DOHH2 (cell line): ENCODE measurements at regions not wholly inside any gene's neighbourhood (a gene's known extent, or its start where the extent isn't known, plus 50 kb on each side); places are given as distances from the start of the nearest gene placed in this dataset.

ENCODE experiments used
- H3F3A ChIP-seq: fragments of 200-600 bp; sonication (generic), shearing (Covaris generic); 2 replicates; pipeline ENCODE4 v1.6.0; 2016; ENCODE audit warnings: antibody characterized with exemption, mild to moderate bottlenecking; ENCODE audit not compliant: control insufficient read depth, insufficient read depth
- H3K27ac ChIP-seq: fragments of 200-600 bp; sonication (generic); 2 replicates; pipeline ENCODE4 v1.5.1; 2014; ENCODE audit warnings: low read depth, mild to moderate bottlenecking, low read length, moderate library complexity
- H3K27me3 ChIP-seq: fragments of 200-600 bp; sonication (generic); 2 replicates; pipeline ENCODE4 v1.6.1; 2014; ENCODE audit warnings: mild to moderate bottlenecking, low read length, mixed read lengths; ENCODE audit not compliant: control insufficient read depth
- H3K36me3 ChIP-seq: fragments of 200-600 bp; sonication (generic); 2 replicates; pipeline ENCODE4 v1.6.1; 2014; ENCODE audit warnings: mild to moderate bottlenecking, low read length, moderate library complexity, mixed read lengths; ENCODE audit not compliant: control insufficient read depth
- H3K4me1 ChIP-seq: fragments of 200-600 bp; sonication (generic); 2 replicates; pipeline ENCODE4 v1.6.1; 2014; ENCODE audit warnings: mild to moderate bottlenecking, low read length, mixed read lengths; ENCODE audit not compliant: control insufficient read depth
- H3K4me2 ChIP-seq: fragments of 200-600 bp; sonication (generic); 2 replicates; pipeline ENCODE4 v1.6.0; 2014; ENCODE audit warnings: mild to moderate bottlenecking, low read length, moderate library complexity
- H3K4me3 ChIP-seq: fragments of 200-600 bp; sonication (generic); 2 replicates; pipeline ENCODE4 v1.5.1; 2014; ENCODE audit warnings: mild to moderate bottlenecking, low read length, mixed read lengths
- H3K79me2 ChIP-seq: fragments of 200-600 bp; sonication (generic); 2 replicates; pipeline ENCODE4 v1.6.1; 2014; ENCODE audit warnings: mild to moderate bottlenecking, low read length, mixed read lengths; ENCODE audit not compliant: control insufficient read depth
- H3K9me2 ChIP-seq: fragments of 200-600 bp; sonication (generic); replicated peaks from 2 replicates; pipeline ENCODE4 v1.6.1; 2014; ENCODE audit warnings: mild to moderate bottlenecking, low read length, mixed read lengths; ENCODE audit not compliant: control insufficient read depth
- H3K9me3 ChIP-seq: fragments of 200-600 bp; sonication (generic); 2 replicates; pipeline ENCODE4 v1.6.1; 2014; ENCODE audit warnings: antibody characterized with exemption, low read length, mixed read lengths; ENCODE audit not compliant: control insufficient read depth, insufficient read depth
- H4K20me1 ChIP-seq: fragments of 200-600 bp; sonication (generic); 2 replicates; pipeline ENCODE4 v1.6.0; 2014; ENCODE audit warnings: low read depth, mild to moderate bottlenecking, antibody characterized with exemption, low read length, moderate library complexity; ENCODE audit not compliant: control insufficient read depth, insufficient read depth
- CTCF ChIP-seq: fragments of 200-600 bp; sonication (generic); IDR thresholded peaks from one replicate; pipeline ENCODE4 v1.5.1; 2014; ENCODE audit warnings: antibody characterized with exemption, mild to moderate bottlenecking, low read depth, low read length; ENCODE audit not compliant: poor library complexity, severe bottlenecking
- EZH2phosphoT487 ChIP-seq: fragments of 200-600 bp; sonication (generic); IDR thresholded peaks from 2 replicates; pipeline ENCODE4 v1.6.1; 2017; ENCODE audit warnings: borderline replicate concordance, mild to moderate bottlenecking, antibody characterized with exemption, low read length, moderate library complexity, mixed read lengths

DNA sequence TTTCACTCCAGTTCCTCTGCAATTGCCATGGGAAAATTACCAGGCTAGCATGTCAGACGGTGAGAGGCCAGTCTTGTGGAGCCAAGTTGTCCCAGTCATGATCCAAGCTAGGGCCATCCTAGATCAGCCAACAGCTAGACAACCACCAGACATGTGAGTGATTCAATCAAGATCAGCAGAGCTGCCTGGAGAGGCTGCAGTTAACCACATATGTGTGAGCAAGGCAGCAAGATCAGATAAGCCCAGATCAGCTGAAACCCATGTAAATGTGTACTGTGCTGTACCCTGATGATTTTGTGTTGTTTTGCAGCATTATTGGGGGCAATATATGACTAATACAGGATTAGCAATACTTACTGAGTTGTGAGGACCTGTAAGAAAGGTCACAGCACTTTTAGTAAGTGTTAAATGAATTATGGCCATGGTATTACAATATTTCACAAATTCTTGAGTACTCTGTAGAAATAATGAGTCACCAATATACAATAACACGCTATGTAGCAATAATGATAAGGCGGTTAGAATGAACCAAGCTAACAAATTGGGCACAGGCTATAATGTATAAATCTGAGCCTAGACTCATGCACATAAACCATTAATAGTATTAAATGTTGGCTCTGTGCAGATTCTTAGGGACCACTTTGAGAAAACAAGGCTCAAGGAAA lies 91.4 kb downstream of the SUDS3 start:
- Histone ChIP-seq H3K79me2 (no peaks in the 10 kb centered on the region), H3F3A (no peaks in the 10 kb centered on the region), H3K27me3 (no peaks in the 10 kb centered on the region), H3K4me2 (no peak overlapping the region), H3K4me1 (no peaks in the 10 kb centered on the region), H4K20me1 (no peaks in the 10 kb centered on the region), H3K9me2 (no peaks in the 10 kb centered on the region), H3K36me3 (no peaks in the 10 kb centered on the region), H3K4me3 (no peak overlapping the region), H3K27ac (no peak overlapping the region), H3K9me3 (no peaks in the 10 kb centered on the region)
- TF ChIP-seq EZH2phosphoT487 (no peak), CTCF (no peak)

GRCh38 chr12:118472940-118473339 lies 96.6 kb downstream of the SUDS3 start:
- H3K4me3 ChIP-seq = no peak overlapping the region
- TF ChIP-seq EZH2phosphoT487 = no peak
- no peak for TF ChIP-seq CTCF
- H3K79me2 ChIP-seq = no peaks in the 10 kb centered on the region
- H4K20me1 ChIP-seq = no peaks in the 10 kb centered on the region
- no peaks in the 10 kb centered on the region for H3K9me2 ChIP-seq
- H3K27ac ChIP-seq = no peak overlapping the region
- no peaks in the 10 kb centered on the region for H3K36me3 ChIP-seq
- no peak overlapping the region for H3K4me2 ChIP-seq
- no peaks in the 10 kb centered on the region for H3K4me1 ChIP-seq
- no peaks in the 10 kb centered on the region for H3F3A ChIP-seq
- 0 out of 2 replicates have a peak, but pooled peaks cover 4% of the 10 kb centered on the region for H3K27me3 ChIP-seq
- no peaks in the 10 kb centered on the region for H3K9me3 ChIP-seq

DNA sequence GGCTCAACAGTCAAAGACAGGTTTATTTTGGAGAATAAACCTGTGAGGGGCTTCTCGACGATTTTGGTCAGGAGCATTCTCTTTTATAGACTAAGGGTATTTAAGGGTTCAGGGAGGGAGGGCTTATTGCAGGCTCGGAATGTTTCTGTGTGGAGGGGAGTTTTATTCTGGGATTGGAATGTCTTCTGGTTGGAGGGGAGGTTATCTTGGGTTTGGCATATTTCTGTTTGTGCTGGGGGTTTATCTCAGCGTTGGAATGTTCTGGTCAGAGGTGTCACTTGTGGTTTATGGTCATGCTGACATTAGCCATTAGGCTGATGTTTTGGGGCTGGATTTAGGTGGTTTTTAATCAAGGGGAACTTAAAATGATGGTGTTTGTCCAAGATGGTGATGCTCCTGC lies 103.9 kb downstream of the SUDS3 start:
- no peaks in the 10 kb centered on the region for H4K20me1 ChIP-seq
- H3K4me1 ChIP-seq = no peaks in the 10 kb centered on the region
- no peak overlapping the region for H3K27ac ChIP-seq
- no peaks in the 10 kb centered on the region for H3K9me2 ChIP-seq
- H3K36me3 ChIP-seq = no peaks in the 10 kb centered on the region
- no peaks in the 10 kb centered on the region for H3K79me2 ChIP-seq
- TF ChIP-seq CTCF = no peak
- no peak for TF ChIP-seq EZH2phosphoT487
- no peaks in the 10 kb centered on the region for H3K9me3 ChIP-seq
- no peak overlapping the region for H3K4me3 ChIP-seq
- no peak overlapping the region for H3K4me2 ChIP-seq
- H3K27me3 ChIP-seq = no peaks in the 10 kb centered on the region
- no peaks in the 10 kb centered on the region for H3F3A ChIP-seq
